ENCODE measurements at regions not wholly inside any gene's neighbourhood (a gene's known extent, or its start where the extent isn't known, plus 50 kb on each side); places are given as distances from the start of the nearest gene placed in this dataset.

DNA sequence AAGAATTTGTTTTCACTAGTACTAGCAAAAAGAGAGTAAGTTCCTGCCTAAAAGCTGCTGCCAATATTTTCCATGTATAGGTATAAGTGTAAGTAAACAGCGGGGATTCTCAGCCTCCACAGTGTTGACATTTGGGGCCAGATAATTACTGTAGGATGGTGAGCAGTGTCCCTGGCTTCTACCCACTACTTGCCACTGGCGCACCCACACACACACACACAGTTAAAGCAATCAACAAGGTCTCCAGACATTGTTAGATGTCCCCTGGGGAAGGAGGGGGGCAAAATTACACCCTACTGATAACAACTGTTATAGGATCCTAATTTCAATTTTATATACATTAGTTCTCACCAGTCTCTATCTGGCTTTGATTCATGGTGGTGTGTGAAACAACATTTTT, 417.0 kb upstream of the PSMD7 start:
- no peak for DNase-seq

DNA sequence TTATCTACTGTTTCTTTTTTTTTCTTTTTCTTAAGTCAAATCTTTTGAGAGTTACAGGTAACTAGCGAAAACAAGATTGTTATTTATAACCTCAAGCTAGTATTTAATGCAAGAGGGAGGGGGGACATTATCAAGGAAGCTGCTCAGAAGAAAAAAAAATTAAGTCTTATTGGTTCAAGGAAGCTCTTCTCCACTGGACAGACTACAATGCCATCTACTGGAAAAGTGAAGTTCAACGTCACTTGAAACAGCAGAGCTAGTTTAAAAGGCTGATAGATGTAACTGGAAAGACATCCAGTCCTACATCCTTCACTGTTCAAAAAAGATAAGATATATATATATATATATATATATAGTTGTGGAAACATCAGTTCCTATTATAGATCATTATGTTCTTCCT, 418.0 kb upstream of the PSMD7 start:
- peak; percentile 15 for DNase-seq

DNA sequence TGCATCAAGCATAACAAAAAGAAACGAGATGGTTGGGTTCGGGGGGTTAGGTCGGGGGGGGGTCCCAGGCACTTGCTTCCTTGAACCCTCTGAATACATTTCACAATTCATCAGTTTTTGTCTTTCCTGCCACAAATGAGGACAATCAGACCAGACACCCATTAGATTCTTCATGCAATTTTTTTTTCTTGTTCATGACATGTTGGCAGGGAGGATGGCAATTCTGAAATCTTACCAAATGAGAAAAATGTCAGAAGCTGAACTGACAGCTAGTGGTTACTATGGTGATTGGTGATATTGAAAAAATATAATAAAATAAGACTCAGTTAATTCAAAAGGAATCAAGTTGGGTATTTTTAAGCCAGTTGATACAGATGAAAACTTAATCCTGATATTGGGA, 419.5 kb upstream of the PSMD7 start:
- no peak for DNase-seq

DNA sequence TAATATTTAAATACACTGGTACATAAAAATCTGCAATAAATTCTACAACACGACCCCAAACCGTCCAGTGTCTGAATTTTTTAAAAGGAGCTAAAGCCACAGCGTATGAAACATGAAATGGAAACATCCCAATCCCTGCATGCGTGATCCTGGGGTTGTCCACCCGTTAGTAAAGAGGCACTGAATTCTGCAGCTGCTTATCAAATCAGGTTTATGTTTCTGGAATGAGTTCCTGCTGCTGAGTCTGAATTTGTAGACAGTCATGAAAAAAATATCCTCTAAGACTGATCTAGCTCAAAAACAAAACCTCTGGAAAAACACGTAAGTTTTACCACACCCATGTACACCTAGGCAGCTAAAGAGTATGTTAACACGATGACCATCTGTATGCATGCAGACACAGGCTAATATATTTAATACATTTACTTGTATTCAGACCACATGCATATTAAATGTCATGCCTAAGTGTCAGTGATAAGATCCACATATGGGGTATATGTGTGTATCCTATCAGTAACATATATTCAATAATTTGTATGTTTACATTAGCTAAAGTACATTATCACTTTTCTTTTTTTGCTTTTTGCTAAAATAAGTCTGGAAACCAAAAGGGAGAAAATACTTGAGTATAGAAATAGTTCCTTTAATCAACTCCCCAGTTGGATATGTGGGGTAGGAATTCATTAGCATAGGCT, 420.5 kb upstream of the PSMD7 start:
- DNase-seq, result no peak

DNA sequence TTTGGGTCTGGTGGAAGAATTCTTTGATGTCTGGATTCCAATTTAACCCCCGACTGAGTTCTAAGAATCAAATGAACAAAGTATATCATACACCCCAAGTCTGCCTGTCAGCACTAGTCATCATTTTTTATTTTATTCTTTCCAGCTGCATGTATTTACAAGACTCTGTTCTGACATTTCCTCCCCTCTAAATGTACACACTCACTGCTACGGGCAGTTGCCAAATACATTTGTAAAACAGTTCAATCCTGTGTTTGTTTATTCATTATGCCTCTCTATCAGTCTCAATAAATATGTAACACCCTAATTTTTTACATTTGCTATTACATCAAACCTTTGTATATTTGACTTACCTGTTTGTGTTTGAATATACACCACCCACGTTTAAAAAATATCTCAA, 422.3 kb upstream of the PSMD7 start:
- no peak for DNase-seq

DNA sequence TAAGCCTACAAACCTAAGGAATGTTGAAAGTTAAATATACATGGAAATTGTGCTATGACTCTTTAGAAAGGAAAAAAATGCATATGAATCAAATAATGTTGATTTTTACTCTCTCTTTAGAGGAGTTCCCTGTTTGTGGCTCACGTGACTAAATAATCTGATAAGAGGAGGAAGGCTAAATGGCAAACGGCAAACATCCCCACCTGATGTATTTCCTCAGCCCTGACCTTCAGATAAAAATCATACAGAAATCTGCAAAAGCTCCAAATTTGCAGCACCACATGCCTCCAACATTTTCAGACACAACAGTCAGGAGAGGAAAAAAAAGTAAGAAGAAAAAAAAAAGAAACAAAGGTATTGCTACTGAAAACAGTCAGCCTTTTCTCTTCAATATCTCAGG, 423.0 kb upstream of the PSMD7 start:
- DNase-seq, result no peak

DNA sequence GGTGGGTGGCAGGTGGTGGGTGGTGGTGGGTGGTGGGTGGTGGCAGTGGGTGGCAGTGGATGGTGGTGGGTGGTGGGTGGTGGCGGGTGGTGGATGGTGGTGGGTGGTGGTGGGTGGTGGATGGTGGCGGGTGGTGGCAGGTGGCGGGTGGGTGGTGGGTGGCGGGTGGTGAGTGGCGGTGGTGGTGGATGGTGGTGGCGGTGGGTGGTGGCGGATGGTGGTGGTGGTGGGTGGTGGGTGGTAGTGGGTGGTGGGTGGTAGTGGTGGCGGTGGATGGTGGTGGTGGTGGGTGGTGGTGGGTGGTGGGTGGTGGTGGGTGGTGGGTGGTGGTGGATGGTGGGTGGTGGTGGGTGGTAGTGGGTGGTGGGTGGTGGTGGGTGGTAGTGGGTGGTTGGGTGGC, 423.8 kb upstream of the PSMD7 start:
- no peak for DNase-seq

DNA sequence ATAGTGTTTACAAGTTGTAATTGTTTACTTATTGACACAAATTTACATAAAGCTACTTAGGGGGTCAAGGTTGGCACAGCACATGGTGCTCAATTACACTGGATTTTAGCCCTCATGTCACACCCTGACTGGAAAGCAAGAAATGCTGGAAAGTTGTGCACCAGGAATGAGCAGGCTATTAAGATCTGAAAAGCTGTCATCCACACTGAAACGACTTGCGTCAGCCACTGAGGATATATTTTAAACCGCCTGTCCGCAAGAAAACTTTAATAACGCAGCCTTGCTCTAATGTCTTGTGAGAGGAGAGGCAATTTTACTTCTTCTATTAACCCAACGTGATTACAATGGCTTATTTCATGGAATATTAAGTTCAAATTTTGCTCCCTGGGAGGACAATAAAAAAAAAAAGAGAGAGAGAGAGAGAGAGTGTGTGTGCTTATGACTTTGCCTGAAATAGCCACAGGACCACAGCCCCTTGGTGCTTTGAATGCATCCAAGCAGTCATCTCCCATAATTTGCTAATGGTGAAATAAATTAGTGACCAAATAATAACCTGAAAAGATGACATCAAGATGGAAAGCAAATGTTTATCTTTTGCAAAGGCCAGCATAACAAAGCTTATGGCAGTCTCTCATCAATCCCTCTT, 425.4 kb upstream of the PSMD7 start:
- no peak for DNase-seq

DNA sequence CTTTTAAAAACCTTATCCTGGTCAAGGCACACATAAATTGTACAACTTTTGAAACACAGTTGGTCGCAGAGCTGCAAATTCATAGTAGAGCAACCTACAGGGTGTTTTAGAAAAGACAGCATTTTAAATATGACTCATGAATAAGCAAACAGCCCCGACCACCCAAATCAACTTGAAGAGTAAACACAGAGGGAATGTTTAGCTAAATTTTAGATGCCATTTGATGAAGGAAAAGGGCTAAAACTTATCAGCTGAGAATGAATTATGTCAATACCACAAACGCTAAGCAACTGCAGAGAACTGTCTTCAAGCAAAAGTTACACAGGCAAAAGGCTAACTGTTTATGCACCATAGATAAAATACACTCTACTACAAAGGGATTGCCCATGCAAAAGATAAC, 427.5 kb upstream of the PSMD7 start:
- DNase-seq, result no peak

DNA sequence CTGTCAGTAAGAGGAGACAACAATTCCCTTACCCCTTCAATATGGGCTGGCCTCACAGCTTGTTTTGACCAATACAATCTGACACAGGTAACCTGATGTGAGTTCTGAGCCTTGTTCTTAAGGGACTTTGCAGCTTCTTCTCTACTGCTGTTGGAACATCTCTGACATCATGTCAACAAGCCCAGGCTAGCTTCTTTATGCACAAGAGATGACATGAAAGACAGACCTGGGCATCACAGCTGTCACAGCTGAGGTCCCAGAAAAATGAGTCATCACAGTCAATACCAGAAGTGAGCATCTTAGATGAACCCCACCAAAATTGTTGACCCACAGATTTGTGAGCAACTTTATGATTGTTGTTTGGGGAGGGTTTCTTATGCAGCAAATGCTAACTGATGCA, 431.7 kb upstream of the PSMD7 start:
- DNase-seq, result no peak

DNA sequence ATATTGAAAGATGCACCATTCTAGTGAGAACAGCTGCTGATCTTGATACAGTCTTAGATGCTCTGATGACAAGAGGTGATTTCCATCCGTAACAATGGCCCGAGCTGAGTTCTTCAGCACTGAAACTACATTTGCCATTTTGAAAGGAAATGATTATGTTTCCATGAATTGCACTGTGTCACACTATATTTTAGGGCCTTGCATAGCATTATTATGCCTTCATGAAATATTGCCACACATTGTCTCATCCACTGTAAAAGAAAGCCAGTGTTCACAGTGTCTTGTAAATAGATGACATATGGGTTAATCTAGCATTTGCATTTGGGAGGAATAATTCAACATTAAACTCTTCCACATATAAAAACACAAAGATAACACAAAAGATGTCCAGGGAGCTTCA, 438.3 kb upstream of the PSMD7 start:
- DNase-seq, result no peak

DNA sequence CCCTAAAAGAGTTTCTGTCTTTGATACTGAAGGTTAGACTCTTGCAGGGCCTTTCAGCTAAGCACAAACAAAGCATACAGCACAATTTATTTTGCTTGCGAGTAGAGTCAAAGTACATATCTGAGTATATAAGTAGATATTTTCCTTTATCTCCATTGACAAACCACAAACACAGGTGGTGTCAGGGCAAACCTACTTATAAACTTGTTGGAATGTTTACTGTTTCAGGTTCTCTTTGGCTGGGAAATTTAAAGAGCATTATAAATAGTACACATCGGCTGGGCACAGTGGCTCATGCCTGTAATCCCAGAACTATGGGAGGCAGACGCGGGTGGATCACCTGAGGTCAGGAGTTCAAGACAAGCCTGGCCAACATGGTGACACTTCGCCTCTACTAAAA, 442.6 kb upstream of the PSMD7 start:
- no peak for DNase-seq

DNA sequence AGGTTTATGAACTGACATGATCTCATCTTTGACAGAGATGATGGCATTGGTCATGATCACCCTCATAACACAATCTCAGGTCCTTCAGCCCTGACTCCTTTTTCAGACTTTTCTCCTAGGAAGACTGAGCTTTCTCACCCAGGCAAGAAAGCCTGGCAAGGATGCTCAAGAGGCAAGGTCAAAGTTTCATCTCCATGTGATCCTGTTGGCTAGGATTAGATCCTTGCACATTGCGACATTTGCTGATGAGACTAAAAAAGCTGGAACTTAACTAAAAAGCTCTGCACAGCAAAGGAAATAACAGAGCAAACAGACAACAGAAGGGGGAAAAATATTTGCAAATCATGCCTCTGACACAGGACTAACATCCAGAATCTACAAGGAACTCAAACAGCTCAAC, 444.1 kb upstream of the PSMD7 start:
- no peak for DNase-seq

DNA sequence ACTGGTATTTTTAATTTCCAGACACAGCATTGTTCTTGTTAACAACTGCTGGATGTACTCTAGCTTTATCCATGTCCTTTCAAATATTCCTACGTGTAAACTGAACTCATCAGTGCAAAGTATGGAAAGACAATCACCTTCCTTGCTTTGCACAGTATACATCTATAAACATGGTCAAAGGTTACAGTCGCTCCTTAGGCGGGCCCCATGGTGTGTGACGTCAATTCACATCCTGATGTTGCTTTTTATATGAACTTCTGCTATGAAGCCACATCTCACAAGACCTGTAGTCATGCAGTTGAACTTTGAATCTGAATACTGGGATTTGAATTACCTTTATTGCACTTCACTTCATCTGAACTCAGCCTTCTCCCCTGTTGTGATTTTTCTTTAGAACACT, 447.6 kb upstream of the PSMD7 start:
- DNase-seq, result no peak

DNA sequence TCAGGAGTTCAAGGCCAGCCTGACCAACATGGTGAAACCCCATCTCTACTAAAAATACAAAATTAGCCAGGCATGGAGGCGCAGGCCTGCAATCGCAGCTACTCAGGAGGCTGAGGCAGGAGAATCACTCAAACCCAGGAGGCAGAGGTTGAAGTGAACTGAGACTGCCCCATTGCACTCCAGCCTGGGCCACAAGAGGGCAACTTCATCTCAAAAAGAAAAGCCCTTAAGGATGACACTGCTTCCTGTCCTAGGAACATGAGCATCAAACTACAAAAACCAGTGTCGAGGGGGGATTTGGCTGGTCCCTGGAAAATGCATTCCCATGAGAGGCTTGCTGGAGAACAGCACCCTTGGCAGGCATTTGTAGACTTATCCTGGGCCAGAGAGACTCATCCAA, 449.5 kb upstream of the PSMD7 start:
- DNase-seq, result no peak

DNA sequence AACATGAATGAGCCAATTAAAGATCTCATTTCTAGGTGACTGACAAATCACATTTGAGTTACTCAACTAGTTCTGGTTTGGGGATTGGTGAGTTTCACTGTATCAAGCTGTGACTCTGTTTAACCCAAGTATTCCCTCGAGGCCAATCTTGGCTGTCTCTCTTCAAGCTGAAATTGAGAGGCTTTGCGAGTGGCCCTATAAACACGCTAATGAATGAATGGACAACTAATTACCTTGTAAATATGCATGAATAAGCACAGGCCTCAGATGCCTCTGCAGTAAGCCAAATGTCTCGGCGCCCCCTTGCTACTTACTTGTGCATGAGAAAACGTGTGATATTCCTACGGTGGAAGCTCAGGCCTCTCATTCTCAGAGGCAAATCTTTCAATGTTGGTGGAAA, 450.3 kb upstream of the PSMD7 start:
- no peak for DNase-seq

DNA sequence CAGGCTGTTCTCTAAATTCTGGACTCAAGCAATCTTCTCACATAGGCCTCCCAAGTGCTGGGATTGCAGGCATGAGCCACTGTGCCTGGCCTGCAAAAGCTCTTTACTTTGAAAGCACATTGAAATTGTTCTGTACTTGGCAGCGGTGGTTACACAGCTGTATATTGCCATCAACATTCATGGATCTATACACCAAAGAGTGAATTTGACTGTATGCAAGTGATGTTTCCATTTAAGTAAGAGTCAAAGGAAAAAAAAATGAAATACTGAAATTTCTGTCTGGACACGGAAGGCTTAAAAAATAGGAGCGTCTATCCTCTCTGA, 450.6 kb upstream of the PSMD7 start:
- DNase-seq, result no peak

DNA sequence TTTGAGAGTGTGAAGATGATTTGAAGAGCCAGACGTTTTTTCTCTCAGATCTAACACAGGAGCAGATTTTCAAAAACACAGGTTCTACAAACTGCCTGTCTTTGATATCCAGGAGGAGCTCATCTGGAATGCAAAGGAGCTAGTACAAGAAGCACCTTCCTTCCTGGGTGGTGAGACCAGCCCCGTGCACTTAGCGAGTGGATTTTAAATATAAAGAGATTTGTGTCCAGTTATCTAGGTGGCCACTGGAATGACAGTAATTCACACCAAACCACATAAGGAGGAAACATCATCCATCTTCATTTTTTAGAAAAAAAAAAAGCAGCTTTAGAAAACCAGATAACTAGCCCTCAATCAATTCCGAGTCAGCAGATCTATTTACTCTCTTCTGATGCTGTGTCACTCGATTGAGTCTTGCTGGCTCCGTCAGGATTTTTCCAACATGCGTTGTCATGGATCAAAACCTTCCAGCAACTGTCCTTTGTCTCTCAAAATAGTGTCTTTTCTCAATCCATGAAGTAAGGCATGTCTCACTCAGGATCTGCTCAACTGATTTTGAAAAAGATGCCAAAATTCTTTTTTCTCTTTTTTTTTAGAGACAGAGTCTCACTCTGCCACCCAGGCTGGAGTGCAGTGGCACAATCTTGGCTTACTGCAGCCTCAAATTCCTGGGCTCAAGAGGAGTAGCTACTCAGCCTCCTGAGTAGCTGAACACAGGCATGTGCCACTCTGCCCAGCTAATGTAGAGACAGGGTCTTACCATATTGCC, 451.2 kb upstream of the PSMD7 start:
- DNase-seq, result no peak

DNA sequence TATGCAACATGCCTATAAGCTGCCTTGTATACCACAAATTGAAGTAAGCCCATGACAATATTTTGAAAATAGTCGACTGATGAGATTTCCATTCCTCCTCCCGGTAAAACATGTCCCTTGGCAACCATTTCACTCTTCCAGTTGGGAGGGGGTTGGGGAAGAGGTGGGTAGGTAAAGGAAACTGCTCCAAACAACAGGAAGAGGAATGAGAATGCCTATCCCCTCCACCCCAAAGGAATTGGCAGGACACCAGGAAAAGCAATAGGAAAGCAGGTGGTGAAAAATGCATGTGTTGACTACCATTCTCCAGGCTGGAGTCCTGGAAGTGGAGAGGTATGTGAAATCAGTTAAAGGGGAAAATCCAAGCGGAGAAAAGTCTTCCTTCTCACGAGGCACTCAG, 455.9 kb upstream of the PSMD7 start:
- no peak for DNase-seq

DNA sequence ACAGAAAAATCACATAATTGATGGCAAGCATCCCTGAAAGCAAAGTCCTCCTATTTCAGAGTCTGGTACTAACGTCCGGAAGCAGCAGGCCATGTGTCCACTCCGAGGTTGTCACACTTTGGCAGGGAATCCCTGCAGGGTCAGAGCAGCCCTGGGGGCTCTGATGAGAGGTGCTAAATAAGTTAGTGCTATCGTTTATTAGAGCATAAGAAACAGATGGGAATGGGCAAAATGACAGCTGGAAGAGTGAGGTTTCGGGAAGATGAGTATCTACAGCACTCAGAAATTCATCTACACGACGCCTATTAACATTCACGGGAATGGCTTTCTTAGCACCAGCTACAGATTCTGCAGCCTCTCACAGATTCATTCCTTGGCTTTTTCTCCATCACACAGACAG, 465.4 kb upstream of the PSMD7 start:
- no peak for DNase-seq

DNA sequence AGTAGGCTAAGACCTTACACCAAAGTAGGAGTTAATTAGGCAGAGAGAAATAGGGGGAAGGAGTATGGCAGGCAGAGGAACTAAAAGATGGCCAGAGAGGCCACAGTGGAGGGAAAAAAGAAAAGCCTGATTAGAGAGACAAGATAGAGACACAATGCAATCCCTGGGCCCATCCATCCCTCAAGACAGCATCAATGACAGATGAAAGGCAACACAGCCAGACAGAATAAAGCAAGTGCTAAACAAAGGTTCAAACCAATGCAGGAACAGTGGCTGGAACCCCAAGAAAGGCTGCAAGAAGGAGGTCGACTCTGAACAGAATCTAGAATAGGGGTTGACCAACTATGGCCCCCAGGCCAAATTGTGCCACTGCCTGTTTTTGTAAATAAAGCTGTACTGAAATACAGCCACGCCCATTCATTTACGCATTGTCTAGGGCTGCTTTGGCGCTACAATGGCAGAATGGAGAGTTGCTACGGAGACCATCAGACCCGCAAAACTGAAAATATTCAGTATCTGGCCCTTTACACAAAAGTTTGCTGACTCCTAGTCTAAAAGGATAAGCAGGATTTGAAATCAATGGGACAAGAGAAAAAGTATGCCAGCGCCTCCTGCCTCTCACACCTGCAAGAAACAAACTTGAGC, 473.3 kb upstream of the PSMD7 start:
- DNase-seq, result no peak

DNA sequence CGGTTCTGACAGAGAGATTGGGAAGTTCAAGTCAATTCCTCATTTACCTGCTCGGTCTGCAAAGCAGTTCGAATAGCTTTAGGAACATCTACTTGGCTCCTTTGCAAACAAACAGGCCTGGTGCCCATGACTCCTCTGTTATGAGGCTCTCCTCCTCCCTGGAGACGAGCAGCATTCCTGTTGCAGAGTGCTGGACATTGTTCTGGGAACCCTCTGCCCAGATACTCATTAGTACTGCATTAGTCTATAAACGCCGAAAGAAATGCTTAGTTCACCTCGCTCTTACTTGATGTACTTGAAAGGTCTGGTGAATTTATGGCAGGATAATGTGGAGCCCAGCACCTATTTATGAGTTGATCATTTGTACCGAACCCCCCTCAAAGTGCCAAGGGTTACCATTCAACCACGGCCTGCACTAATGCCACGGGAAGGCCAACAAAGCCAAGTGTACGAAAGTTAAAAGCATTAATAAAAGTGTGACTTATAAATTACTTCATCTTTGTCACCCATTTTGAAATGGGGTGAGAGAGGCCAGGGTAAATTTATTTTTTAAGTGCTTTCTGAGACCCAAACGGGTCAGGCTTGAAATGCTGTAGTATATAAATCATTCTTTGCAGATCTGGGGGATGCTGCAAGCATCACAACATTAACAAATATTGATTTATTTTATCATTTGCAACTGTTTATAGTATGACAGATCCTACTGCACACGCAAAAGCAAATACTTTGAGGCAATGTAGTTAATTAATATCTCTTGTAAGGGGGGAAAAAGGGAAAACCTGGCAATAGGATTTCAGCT, 478.9 kb upstream of the PSMD7 start:
- DNase-seq, result no peak

DNA sequence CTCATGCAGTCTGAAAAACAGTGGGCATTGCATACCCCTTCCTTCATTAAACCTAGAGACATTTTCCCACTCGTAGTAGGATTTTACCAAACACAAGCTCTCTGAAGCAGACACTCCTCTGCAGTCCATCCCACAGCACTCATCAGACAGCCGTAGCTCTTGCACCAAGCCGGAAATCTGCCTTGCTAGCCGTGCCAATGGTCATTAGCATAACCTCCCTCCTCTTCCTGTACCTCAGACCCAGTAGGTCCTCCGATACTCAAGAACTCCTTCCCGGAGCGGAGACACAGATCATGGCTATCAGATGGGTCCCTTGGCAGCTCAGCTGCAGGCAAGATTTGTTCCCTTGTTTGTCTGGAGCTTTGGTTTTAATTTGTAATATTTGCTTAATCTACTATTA, 483.1 kb upstream of the PSMD7 start:
- DNase-seq, result no peak

Measured in suppressor macrophage treated with lipopolysaccharide for 4 hours (primary cell).